ENCODE measurements at regions not wholly inside any gene's neighbourhood (a gene's known extent, or its start where the extent isn't known, plus 50 kb on each side); places are given as distances from the start of the nearest gene placed in this dataset.

GRCh38 chr13:74987124-74987690 is 494.8 kb downstream of the TBC1D4 start:
- H3K4me3 ChIP-seq (ENCODE audit: control insufficient read depth, low read depth, low read length) = no peak overlapping the region
- TF ChIP-seq CTCF (conservative IDR thresholded peaks at IDR 0.05; ENCODE audit: control insufficient read depth, insufficient read depth, low read depth, low read length) = no peak
- no peak for DNase-seq (ENCODE audit: low read depth)

GRCh38 chr13:74986609-74987008 is 495.4 kb downstream of the TBC1D4 start:
- H3K4me3 ChIP-seq (ENCODE audit: control insufficient read depth, low read depth, low read length) = no peak overlapping the region
- no peak for DNase-seq (ENCODE audit: low read depth)
- TF ChIP-seq CTCF (conservative IDR thresholded peaks at IDR 0.05; ENCODE audit: control insufficient read depth, insufficient read depth, low read depth, low read length) = no peak

GRCh38 chr13:74979703-74980102 is 502.3 kb downstream of the TBC1D4 start:
- H3K4me3 ChIP-seq (ENCODE audit: control insufficient read depth, low read depth, low read length) = no peak overlapping the region
- no peak for TF ChIP-seq CTCF (conservative IDR thresholded peaks at IDR 0.05; ENCODE audit: control insufficient read depth, insufficient read depth, low read depth, low read length)
- DNase-seq (ENCODE audit: low read depth) = no peak

- H3K4me3 ChIP-seq (ENCODE audit: control insufficient read depth, low read depth, low read length) = no peak overlapping the region
- no peak for DNase-seq (ENCODE audit: low read depth)
- TF ChIP-seq CTCF (conservative IDR thresholded peaks at IDR 0.05; ENCODE audit: control insufficient read depth, insufficient read depth, low read depth, low read length) = no peak
Measured at GRCh38 chr13:74978591-74978990, 503.4 kb downstream of the TBC1D4 start.

- no peak for TF ChIP-seq CTCF (conservative IDR thresholded peaks at IDR 0.05; ENCODE audit: control insufficient read depth, insufficient read depth, low read depth, low read length)
- DNase-seq (ENCODE audit: low read depth) = no peak
Measured at GRCh38 chr13:74977498-74977897, 504.5 kb downstream of the TBC1D4 start.

GRCh38 chr13:74975111-74975510 is 506.9 kb downstream of the TBC1D4 start:
- DNase-seq (ENCODE audit: low read depth) = no peak
- no peak for TF ChIP-seq CTCF (conservative IDR thresholded peaks at IDR 0.05; ENCODE audit: control insufficient read depth, insufficient read depth, low read depth, low read length)

More at GRCh38 chr13:74977498-74977897, 504.5 kb downstream of the TBC1D4 start:
- no peak overlapping the region for H3K4me3 ChIP-seq (ENCODE audit: control insufficient read depth, low read depth, low read length)

More at GRCh38 chr13:74975111-74975510, 506.9 kb downstream of the TBC1D4 start:
- H3K4me3 ChIP-seq (ENCODE audit: control insufficient read depth, low read depth, low read length) = no peak overlapping the region
